Adrenal gland (tissue), 5 donors: ENCODE measurements at regions not wholly inside any gene's neighbourhood (a gene's known extent, or its start where the extent isn't known, plus 50 kb on each side); places are given as distances from the start of the nearest gene placed in this dataset.

Experiments
- CTCF ChIP-seq, 6 experiments: fragments of 450-650 bp in 4 of 6; fragments of 200-600 bp in 2 of 6; sonication (generic) in 1 of 6; IDR thresholded peaks; 1 replicate in 5 of 6; 2 replicates in 1 of 6; pipeline versions ENCODE4 v1.5.1 to v1.8.0; 2016 to 2021; ENCODE audit warnings: antibody characterized with exemption in 6 of 6, mild to moderate bottlenecking in 2 of 6, moderate library complexity in 1 of 6
- POLR2A ChIP-seq, 2 donors: fragments of 450-650 bp; IDR thresholded peaks; one replicate each; pipeline ENCODE4 v1.6.1; 2017; ENCODE audit warnings: antibody characterized with exemption in 2 of 2, mild to moderate bottlenecking in 2 of 2, moderate library complexity in 1 of 2
- donor health status: DM: no; HTN: no; CAD: no.

- TF ChIP-seq CTCF (IDR thresholded peaks at IDR 0.05) (no peak), POLR2A (IDR thresholded peaks at IDR 0.05) (no peak)
These were observed 79.0 kb upstream of the MFGE8 start for GRCh38 chr15:88992216-88992615.
